ENCODE measurements at regions not wholly inside any gene's neighbourhood (a gene's known extent, or its start where the extent isn't known, plus 50 kb on each side); places are given as distances from the start of the nearest gene placed in this dataset.

DNA sequence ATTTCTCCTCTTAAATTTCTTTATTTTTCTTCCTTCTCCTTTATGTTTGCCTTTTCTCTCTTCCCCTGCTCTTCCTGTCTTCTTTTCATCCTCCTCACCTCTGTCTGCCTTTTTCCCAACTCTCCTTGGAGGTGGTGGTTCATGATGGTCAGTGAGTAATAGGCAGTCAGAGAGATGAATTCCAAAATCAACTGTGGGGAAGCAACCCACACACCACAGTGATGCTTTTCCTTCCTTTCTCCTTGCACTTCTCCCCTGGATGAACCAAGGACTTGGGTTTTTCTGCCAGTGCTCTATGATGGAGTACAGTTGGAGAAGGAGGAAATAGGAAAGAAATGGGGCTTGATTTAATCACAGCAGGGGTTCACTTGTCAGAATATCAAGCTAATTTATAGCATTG is 153.8 kb downstream of the DCK start:
- Mint-ChIP-seq H3K27ac (ENCODE audit: unreplicated experiment) (no peak overlapping the region), H3K9me3 (ENCODE audit: unreplicated experiment) (peaks cover 4% of the 10 kb centered on the region), H3K4me1 (ENCODE audit: low read depth, unreplicated experiment) (peaks cover 20% of the 10 kb centered on the region), H3K27me3 (ENCODE audit: unreplicated experiment) (no peaks in the 10 kb centered on the region), H3K36me3 (ENCODE audit: unreplicated experiment) (no peaks in the 10 kb centered on the region), H3K4me3 (ENCODE audit: unreplicated experiment) (no peak overlapping the region)
- no peak for DNase-seq
- TF ChIP-seq, protein P1, sequence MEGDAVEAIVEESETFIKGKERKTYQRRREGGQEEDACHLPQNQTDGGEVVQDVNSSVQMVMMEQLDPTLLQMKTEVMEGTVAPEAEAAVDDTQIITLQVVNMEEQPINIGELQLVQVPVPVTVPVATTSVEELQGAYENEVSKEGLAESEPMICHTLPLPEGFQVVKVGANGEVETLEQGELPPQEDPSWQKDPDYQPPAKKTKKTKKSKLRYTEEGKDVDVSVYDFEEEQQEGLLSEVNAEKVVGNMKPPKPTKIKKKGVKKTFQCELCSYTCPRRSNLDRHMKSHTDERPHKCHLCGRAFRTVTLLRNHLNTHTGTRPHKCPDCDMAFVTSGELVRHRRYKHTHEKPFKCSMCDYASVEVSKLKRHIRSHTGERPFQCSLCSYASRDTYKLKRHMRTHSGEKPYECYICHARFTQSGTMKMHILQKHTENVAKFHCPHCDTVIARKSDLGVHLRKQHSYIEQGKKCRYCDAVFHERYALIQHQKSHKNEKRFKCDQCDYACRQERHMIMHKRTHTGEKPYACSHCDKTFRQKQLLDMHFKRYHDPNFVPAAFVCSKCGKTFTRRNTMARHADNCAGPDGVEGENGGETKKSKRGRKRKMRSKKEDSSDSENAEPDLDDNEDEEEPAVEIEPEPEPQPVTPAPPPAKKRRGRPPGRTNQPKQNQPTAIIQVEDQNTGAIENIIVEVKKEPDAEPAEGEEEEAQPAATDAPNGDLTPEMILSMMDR (IDR thresholded peaks at IDR 0.05; ENCODE audit: partially characterized antibody, unreplicated experiment), result no peak

DNA sequence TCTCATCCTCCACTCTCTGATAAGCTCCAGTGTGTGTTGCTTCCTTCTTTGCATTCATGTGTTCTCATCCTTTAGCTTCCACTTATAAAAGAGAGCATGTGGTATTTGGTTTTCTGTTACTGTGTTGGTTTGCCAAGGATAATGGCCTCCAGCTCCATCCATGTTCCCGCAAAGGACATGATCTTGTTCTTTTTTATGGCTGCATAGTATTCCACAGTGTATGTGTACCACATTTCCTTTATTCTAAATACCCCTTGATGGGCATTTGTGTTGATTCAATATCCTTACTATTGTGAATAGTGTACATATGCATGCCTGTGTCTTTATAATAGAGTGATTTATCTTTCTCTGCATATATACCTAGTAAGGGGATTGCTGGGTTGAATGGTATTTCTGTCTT is 155.1 kb downstream of the DCK start:
- H3K4me1 Mint-ChIP-seq (ENCODE audit: low read depth, unreplicated experiment), result peaks cover 20% of the 10 kb centered on the region
- H3K9me3 Mint-ChIP-seq (ENCODE audit: unreplicated experiment), result peaks cover 4% of the 10 kb centered on the region
- no peak overlapping the region for H3K27ac Mint-ChIP-seq (ENCODE audit: unreplicated experiment)
- no peak for DNase-seq
- no peaks in the 10 kb centered on the region for H3K36me3 Mint-ChIP-seq (ENCODE audit: unreplicated experiment)
- no peak overlapping the region for H3K4me3 Mint-ChIP-seq (ENCODE audit: unreplicated experiment)
- no peaks in the 10 kb centered on the region for H3K27me3 Mint-ChIP-seq (ENCODE audit: unreplicated experiment)
- TF ChIP-seq, protein P1 (IDR thresholded peaks at IDR 0.05; ENCODE audit: partially characterized antibody, unreplicated experiment), result no peak

DNA sequence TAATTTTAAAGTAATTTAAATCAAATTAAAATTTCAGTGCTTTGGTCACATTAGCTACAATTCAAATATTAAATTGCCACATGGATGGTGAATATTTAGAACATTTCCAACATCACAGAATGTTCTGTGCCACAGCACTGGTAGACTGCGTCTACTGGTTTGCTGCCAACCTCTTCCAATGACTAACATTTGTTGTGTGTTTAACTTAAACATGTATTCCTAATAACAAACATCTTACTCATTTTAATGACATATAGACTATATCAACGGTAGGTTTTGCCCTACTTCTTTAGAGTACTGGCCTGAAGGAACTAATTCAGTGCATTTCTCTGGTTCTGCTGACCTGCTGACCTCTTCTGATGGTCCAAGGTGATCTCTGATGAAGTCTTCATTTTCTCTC is 157.6 kb downstream of the DCK start:
- H3K36me3 Mint-ChIP-seq (ENCODE audit: unreplicated experiment), result no peaks in the 10 kb centered on the region
- no peak overlapping the region for H3K27ac Mint-ChIP-seq (ENCODE audit: unreplicated experiment)
- H3K4me1 Mint-ChIP-seq (ENCODE audit: low read depth, unreplicated experiment), result peaks cover 20% of the 10 kb centered on the region
- DNase-seq, result no peak
- H3K27me3 Mint-ChIP-seq (ENCODE audit: unreplicated experiment), result peaks cover 1% of the 10 kb centered on the region
- no peak overlapping the region for H3K4me3 Mint-ChIP-seq (ENCODE audit: unreplicated experiment)
- peaks cover 2% of the 10 kb centered on the region for H3K9me3 Mint-ChIP-seq (ENCODE audit: unreplicated experiment)
- TF ChIP-seq, protein P1 (IDR thresholded peaks at IDR 0.05; ENCODE audit: partially characterized antibody, unreplicated experiment), result no peak

DNA sequence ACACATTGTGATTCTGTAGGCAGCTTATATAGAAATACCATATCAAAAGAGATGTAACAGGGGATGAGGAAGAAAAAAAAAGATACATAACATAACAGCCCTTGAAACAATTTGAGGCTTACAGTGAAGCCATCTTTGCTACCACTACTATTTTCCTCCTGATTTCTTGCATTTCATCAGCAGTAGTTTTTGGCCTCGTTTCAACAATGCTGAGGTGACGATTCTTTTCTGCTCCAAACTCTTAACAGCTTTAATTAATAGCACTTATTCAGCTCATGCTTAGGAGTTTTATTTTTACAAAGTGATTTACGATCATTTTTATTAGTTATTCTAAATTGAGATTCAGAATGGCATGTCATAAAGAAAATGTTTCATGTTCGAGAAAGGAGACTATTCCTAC is 163.2 kb downstream of the DCK start:
- Mint-ChIP-seq H3K36me3 (ENCODE audit: unreplicated experiment) (no peaks in the 10 kb centered on the region), H3K27me3 (ENCODE audit: unreplicated experiment) (peaks cover 1% of the 10 kb centered on the region), H3K27ac (ENCODE audit: unreplicated experiment) (no peak overlapping the region), H3K9me3 (ENCODE audit: unreplicated experiment) (no peaks in the 10 kb centered on the region), H3K4me1 (ENCODE audit: low read depth, unreplicated experiment) (no peaks in the 10 kb centered on the region), H3K4me3 (ENCODE audit: unreplicated experiment) (no peak overlapping the region)
- no peak for DNase-seq
- TF ChIP-seq, protein P1 (IDR thresholded peaks at IDR 0.05; ENCODE audit: partially characterized antibody, unreplicated experiment), result no peak

DNA sequence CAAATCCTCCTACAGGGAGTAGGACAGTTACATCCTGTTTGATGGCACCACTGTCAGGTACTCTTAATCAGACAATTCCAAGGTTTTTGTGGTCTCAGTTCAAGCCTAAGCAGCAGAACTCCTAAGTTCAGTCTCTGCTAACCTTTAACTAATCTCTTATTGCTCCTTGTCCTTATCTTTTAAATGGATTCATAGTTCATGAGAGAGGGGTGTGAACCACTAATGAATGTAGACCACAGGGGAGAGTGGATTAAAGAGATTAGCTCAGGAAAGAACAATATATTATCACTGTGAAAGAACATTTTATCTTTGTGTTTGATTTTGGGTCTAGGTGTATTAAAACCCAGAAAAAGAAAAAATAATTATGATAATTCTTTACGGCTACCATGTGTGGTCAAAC is 168.9 kb downstream of the DCK start:
- H3K4me1 Mint-ChIP-seq (ENCODE audit: low read depth, unreplicated experiment), result no peaks in the 10 kb centered on the region
- no peaks in the 10 kb centered on the region for H3K9me3 Mint-ChIP-seq (ENCODE audit: unreplicated experiment)
- DNase-seq, result no peak
- H3K4me3 Mint-ChIP-seq (ENCODE audit: unreplicated experiment), result no peak overlapping the region
- H3K36me3 Mint-ChIP-seq (ENCODE audit: unreplicated experiment), result no peaks in the 10 kb centered on the region
- TF ChIP-seq, protein P1 (IDR thresholded peaks at IDR 0.05; ENCODE audit: partially characterized antibody, unreplicated experiment), result no peak
- H3K27me3 Mint-ChIP-seq (ENCODE audit: unreplicated experiment), result no peaks in the 10 kb centered on the region
- no peak overlapping the region for H3K27ac Mint-ChIP-seq (ENCODE audit: unreplicated experiment)
